ENCODE measurements at regions not wholly inside any gene's neighbourhood (a gene's known extent, or its start where the extent isn't known, plus 50 kb on each side); places are given as distances from the start of the nearest gene placed in this dataset.

DNA sequence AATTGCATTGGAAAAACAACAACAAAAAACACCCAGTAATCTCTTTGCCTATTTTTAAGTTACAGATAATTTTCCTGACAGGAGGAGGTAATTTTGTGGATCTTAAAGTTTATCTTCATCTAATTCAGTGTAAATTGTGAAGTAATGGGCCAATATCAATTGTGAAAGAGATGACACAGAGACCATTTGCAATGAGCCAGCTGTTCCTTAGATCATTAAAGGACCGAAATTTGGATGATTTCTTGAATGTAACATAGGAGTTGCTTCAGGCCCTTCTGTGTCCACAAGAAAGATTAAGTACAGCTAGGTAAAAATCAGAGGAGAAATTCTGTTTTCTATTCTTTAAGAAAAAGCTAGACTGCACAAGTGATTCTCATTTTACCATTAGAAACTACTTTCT lies 718.5 kb upstream of the ANO3 start:
- Histone ChIP-seq H3K36me3 (no peaks in the 10 kb centered on the region), H3K4me1 (ENCODE audit: control insufficient read depth in 1 of 2, low read depth in 2 of 2) (no peaks in the 10 kb centered on the region), H3K4me3 (no peak overlapping the region), H3K27me3 (replicated peaks; ENCODE audit: insufficient read depth) (no peaks in the 10 kb centered on the region), H3K9me3 (no peaks in the 10 kb centered on the region), H3K27ac (no peak overlapping the region)
- DNase-seq (ENCODE audit: low spot score) (no peak), ATAC-seq (ENCODE audit: insufficient number of reproducible peaks, low FRiP score, low read depth) (no peak)
- TF ChIP-seq, protein P1, sequence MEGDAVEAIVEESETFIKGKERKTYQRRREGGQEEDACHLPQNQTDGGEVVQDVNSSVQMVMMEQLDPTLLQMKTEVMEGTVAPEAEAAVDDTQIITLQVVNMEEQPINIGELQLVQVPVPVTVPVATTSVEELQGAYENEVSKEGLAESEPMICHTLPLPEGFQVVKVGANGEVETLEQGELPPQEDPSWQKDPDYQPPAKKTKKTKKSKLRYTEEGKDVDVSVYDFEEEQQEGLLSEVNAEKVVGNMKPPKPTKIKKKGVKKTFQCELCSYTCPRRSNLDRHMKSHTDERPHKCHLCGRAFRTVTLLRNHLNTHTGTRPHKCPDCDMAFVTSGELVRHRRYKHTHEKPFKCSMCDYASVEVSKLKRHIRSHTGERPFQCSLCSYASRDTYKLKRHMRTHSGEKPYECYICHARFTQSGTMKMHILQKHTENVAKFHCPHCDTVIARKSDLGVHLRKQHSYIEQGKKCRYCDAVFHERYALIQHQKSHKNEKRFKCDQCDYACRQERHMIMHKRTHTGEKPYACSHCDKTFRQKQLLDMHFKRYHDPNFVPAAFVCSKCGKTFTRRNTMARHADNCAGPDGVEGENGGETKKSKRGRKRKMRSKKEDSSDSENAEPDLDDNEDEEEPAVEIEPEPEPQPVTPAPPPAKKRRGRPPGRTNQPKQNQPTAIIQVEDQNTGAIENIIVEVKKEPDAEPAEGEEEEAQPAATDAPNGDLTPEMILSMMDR (IDR thresholded peaks at IDR 0.05), result no peak

DNA sequence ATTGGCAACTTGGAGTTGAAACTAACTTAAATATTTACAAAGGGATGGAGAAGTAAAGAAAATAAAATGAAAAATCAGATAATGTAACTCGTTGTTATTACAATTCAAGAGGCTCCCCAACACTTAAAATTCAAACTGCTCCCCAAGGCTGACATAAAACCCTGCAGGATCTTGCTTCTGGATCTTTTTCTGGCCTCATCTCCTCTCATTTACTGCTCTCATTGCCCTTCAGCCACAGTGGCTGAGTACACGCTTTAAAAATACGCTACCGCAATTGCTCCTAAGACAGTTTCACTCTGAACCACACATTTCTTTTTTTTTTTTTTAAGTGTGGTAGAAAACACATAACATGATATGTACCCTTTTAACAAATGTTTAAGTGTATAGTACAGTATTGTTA lies 718.1 kb upstream of the ANO3 start:
- H3K36me3 ChIP-seq, result no peaks in the 10 kb centered on the region
- no peaks in the 10 kb centered on the region for H3K4me1 ChIP-seq (ENCODE audit: control insufficient read depth in 1 of 2, low read depth in 2 of 2)
- DNase-seq (ENCODE audit: low spot score), result no peak
- H3K27me3 ChIP-seq (replicated peaks; ENCODE audit: insufficient read depth), result no peaks in the 10 kb centered on the region
- TF ChIP-seq, protein P1 (IDR thresholded peaks at IDR 0.05), result no peak
- no peak overlapping the region for H3K27ac ChIP-seq
- ATAC-seq (ENCODE audit: insufficient number of reproducible peaks, low FRiP score, low read depth), result no peak
- H3K9me3 ChIP-seq, result no peaks in the 10 kb centered on the region
- H3K4me3 ChIP-seq, result no peak overlapping the region

DNA sequence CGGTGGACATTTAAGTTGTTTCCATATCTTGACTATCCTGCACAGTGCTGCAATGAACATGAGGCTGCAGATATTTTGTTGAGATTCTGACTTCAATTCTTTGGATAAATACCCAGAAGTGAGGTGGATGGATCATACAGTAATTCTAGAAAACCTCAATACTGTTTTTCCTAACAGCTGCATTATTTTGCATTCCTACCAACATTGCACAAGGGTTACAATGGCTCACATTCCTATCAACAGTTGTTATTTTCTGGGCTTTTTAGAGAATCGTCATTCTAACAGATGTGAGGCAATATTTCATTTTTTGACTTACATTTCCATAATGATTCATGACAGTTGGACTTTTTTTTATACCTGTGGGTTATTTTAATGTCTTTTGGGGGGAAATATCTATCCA lies 716.9 kb upstream of the ANO3 start:
- DNase-seq (ENCODE audit: low spot score) (no peak), ATAC-seq (ENCODE audit: insufficient number of reproducible peaks, low FRiP score, low read depth) (no peak)
- no peaks in the 10 kb centered on the region for H3K9me3 ChIP-seq
- H3K27ac ChIP-seq, result no peak overlapping the region
- no peaks in the 10 kb centered on the region for H3K27me3 ChIP-seq (replicated peaks; ENCODE audit: insufficient read depth)
- no peaks in the 10 kb centered on the region for H3K36me3 ChIP-seq
- no peak overlapping the region for H3K4me3 ChIP-seq
- no peaks in the 10 kb centered on the region for H3K4me1 ChIP-seq (ENCODE audit: control insufficient read depth in 1 of 2, low read depth in 2 of 2)
- TF ChIP-seq, protein P1 (IDR thresholded peaks at IDR 0.05), result no peak

DNA sequence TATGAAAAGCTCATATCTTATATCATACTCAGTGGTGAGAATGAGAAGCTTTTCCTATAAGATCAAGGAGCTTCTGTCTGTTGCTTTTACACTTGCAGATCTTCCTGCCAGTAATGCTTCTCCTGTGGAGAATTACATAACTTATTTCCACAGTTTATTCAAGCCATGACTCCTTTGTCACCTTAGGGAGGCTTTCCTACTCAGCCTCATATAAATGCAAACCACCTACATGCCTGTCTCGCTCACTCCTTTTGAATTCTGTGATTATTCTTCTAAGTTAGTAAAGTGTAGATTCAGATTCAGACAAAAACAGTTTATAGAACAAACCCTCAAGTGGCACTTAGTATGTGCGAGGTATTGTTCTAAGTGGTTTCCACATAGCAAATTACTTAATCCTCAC lies 716.1 kb upstream of the ANO3 start:
- no peak overlapping the region for H3K4me3 ChIP-seq
- DNase-seq (ENCODE audit: low spot score) (no peak), ATAC-seq (ENCODE audit: insufficient number of reproducible peaks, low FRiP score, low read depth) (no peak)
- no peaks in the 10 kb centered on the region for H3K36me3 ChIP-seq
- H3K9me3 ChIP-seq, result no peaks in the 10 kb centered on the region
- H3K27ac ChIP-seq, result no peak overlapping the region
- no peaks in the 10 kb centered on the region for H3K27me3 ChIP-seq (replicated peaks; ENCODE audit: insufficient read depth)
- no peaks in the 10 kb centered on the region for H3K4me1 ChIP-seq (ENCODE audit: control insufficient read depth in 1 of 2, low read depth in 2 of 2)
- TF ChIP-seq, protein P1 (IDR thresholded peaks at IDR 0.05), result no peak

DNA sequence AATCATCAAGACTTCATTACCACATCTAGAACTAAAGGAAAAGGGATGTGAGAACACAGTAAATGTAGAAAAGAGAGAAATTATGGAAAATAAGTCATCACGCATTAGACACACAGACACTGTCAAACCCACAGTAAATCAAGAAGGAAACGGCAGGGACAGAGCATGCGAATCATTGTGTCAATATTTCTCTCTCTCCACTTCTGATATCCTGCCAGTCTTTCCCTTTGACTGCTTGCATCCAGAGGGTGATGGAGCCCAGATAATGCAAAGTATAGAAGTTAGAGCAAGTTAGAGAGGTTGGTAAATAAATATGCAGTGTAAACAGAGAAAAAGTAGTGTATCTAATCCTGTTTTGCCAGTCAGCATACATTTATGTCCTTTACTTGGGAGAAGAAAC lies 706.8 kb upstream of the ANO3 start:
- Histone ChIP-seq H3K4me1 (ENCODE audit: control insufficient read depth in 1 of 2, low read depth in 2 of 2) (no peaks in the 10 kb centered on the region), H3K36me3 (no peaks in the 10 kb centered on the region), H3K4me3 (no peak overlapping the region), H3K9me3 (no peaks in the 10 kb centered on the region), H3K27me3 (replicated peaks; ENCODE audit: insufficient read depth) (no peaks in the 10 kb centered on the region), H3K27ac (no peak overlapping the region)
- TF ChIP-seq, protein P1 (IDR thresholded peaks at IDR 0.05), result no peak
- DNase-seq (ENCODE audit: low spot score) (no peak), ATAC-seq (ENCODE audit: insufficient number of reproducible peaks, low FRiP score, low read depth) (no peak)

Data from thoracic aorta (tissue), 2 donors.